ENCODE measurements at regions not wholly inside any gene's neighbourhood (a gene's known extent, or its start where the extent isn't known, plus 50 kb on each side); places are given as distances from the start of the nearest gene placed in this dataset.

DNA sequence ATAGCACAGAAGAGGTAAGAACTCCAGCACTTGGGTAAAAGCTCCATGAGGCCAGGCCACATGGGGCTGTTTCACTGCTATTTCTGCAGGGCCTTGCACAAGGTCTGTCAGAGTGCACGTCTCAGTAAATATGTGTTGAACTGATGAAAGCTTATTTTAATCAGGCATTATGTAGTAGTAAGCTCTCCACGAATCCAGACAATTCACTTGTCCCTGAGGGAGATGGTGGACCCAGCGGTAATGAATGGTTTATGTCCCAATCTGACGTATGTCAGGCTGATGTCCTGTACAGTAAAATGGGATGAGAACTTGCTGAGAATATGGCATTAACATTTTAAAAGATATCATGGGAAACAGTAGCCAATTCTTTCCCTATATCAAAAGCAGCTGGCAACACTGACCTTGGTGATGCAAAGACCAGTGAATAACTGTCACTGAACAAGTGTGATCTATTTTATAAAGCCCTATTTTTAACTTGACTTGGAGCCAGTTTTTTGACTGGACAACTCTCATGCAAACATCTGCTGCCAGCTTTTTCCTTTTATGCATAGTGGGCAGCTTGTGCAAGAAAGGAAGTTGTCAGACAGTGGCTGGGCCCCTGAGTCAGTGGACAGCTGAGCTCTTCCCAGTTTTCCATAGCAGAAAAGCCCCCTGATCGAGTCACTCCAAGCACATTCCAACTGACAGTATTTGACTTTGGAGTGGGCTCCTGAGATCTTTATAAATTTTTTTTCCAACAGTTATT lies 519.8 kb upstream of the MDFIC2 start:
- Histone ChIP-seq H3K9me3 (ENCODE audit: control insufficient read depth in 4 of 4, low read length in 3 of 4) (no peaks in the 10 kb centered on the region), H3K27ac (ENCODE audit: low read depth in 1 of 2, low read length in 2 of 2) (no peak overlapping the region), H3K27me3 (ENCODE audit: control insufficient read depth in 4 of 4, insufficient read depth in 4 of 4, low read length in 3 of 4) (peaks cover 0 to 3% (median 0%) of the 10 kb centered on the region in 4 donors), H3K4me3 (ENCODE audit: low read depth in 1 of 3, low read length in 3 of 3) (no peak overlapping the region), H3K4me1 (ENCODE audit: control insufficient read depth in 4 of 4, insufficient read depth in 4 of 4, low read length in 3 of 4) (no peaks in the 10 kb centered on the region), H3K9ac (ENCODE audit: low read depth in 1 of 2, low read length in 2 of 2) (no peak overlapping the region), H3K36me3 (ENCODE audit: control insufficient read depth in 4 of 4, insufficient read depth in 3 of 4, low read depth in 1 of 4, low read length in 3 of 4) (no peaks in the 10 kb centered on the region)
- no peak for DNase-seq (ENCODE audit: low spot score)
- TF ChIP-seq RAD21 (IDR thresholded peaks at IDR 0.05) (no peak), FOXA2 (IDR thresholded peaks at IDR 0.05) (no peak)
- WGBS = 80% methylated on average over 5 of the region's 5 CpGs

DNA sequence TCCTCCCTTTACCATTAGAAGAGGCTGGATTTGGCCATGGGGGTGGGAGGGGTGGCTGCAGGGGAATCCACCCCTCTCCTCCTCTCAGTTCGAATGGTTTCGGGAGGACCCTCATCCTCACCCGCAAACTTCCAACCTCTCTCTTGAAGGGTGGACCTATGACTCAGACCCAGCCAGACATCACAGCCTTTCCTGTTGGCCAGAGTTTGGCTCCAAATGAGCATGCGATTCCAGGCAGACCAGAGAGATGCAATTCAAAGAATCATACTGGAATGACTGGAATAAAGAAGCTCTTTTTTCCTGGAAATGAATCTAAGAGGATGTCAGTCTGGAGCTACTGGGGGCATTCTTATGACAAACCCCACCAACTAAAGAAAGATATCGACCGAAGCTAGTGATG lies 516.7 kb upstream of the MDFIC2 start:
- Histone ChIP-seq H3K27me3 (ENCODE audit: control insufficient read depth in 4 of 4, insufficient read depth in 4 of 4, low read length in 3 of 4) (no peaks in the 10 kb centered on the region), H3K27ac (ENCODE audit: low read depth in 1 of 2, low read length in 2 of 2) (no peak overlapping the region), H3K9me3 (ENCODE audit: control insufficient read depth in 4 of 4, low read length in 3 of 4) (no peaks in the 10 kb centered on the region), H3K4me3 (ENCODE audit: low read depth in 1 of 3, low read length in 3 of 3) (no peak overlapping the region), H3K36me3 (ENCODE audit: control insufficient read depth in 4 of 4, insufficient read depth in 3 of 4, low read depth in 1 of 4, low read length in 3 of 4) (no peaks in the 10 kb centered on the region), H3K9ac (ENCODE audit: low read depth in 1 of 2, low read length in 2 of 2) (no peak overlapping the region), H3K4me1 (ENCODE audit: control insufficient read depth in 4 of 4, insufficient read depth in 4 of 4, low read length in 3 of 4) (no peaks in the 10 kb centered on the region)
- no peak for DNase-seq (ENCODE audit: low spot score)
- TF ChIP-seq, protein P1, sequence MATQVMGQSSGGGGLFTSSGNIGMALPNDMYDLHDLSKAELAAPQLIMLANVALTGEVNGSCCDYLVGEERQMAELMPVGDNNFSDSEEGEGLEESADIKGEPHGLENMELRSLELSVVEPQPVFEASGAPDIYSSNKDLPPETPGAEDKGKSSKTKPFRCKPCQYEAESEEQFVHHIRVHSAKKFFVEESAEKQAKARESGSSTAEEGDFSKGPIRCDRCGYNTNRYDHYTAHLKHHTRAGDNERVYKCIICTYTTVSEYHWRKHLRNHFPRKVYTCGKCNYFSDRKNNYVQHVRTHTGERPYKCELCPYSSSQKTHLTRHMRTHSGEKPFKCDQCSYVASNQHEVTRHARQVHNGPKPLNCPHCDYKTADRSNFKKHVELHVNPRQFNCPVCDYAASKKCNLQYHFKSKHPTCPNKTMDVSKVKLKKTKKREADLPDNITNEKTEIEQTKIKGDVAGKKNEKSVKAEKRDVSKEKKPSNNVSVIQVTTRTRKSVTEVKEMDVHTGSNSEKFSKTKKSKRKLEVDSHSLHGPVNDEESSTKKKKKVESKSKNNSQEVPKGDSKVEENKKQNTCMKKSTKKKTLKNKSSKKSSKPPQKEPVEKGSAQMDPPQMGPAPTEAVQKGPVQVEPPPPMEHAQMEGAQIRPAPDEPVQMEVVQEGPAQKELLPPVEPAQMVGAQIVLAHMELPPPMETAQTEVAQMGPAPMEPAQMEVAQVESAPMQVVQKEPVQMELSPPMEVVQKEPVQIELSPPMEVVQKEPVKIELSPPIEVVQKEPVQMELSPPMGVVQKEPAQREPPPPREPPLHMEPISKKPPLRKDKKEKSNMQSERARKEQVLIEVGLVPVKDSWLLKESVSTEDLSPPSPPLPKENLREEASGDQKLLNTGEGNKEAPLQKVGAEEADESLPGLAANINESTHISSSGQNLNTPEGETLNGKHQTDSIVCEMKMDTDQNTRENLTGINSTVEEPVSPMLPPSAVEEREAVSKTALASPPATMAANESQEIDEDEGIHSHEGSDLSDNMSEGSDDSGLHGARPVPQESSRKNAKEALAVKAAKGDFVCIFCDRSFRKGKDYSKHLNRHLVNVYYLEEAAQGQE (IDR thresholded peaks at IDR 0.05) = no peak
- 76% methylated on average over 6 of the region's 6 CpGs for WGBS

DNA sequence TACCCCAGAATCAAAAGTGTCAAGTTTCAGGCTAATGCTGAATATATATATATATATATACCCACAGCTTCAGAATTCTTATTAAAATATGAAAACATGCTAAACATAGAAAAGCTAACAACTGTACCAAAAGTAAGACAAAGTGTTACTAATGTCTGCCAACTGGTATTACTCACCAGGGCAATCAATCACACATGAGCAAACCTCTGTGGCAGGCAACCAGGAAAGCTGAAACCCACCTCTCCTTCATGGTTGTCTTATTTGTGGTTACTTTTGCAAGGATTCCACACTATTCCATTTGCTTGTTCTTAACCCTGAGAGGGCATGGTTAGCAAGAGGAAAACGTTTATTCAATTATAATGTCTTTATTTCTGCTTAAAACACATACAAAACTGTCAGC lies 512.3 kb upstream of the MDFIC2 start:
- no peaks in the 10 kb centered on the region for H3K27me3 ChIP-seq (ENCODE audit: control insufficient read depth in 4 of 4, insufficient read depth in 4 of 4, low read length in 3 of 4)
- no peaks in the 10 kb centered on the region for H3K36me3 ChIP-seq (ENCODE audit: control insufficient read depth in 4 of 4, insufficient read depth in 3 of 4, low read depth in 1 of 4, low read length in 3 of 4)
- no peak overlapping the region for H3K4me3 ChIP-seq (ENCODE audit: low read depth in 1 of 3, low read length in 3 of 3)
- no peak overlapping the region for H3K27ac ChIP-seq (ENCODE audit: low read depth in 1 of 2, low read length in 2 of 2)
- H3K9me3 ChIP-seq (ENCODE audit: control insufficient read depth in 4 of 4, low read length in 3 of 4) = no peaks in the 10 kb centered on the region
- no peak overlapping the region for H3K9ac ChIP-seq (ENCODE audit: low read depth in 1 of 2, low read length in 2 of 2)
- DNase-seq (ENCODE audit: low spot score) = no peak
- WGBS = 34% methylated on average over 1 of the region's 1 CpG
- no peaks in the 10 kb centered on the region for H3K4me1 ChIP-seq (ENCODE audit: control insufficient read depth in 4 of 4, insufficient read depth in 4 of 4, low read length in 3 of 4)
- TF ChIP-seq SP1 (IDR thresholded peaks at IDR 0.05) = no peak
- no peak for TF ChIP-seq FOXA1 (IDR thresholded peaks at IDR 0.05)
- TF ChIP-seq NR2F2 (IDR thresholded peaks at IDR 0.05) = no peak
- TF ChIP-seq FOXA2 (IDR thresholded peaks at IDR 0.05) = no peak
- no peak for TF ChIP-seq HNF4A (conservative IDR thresholded peaks at IDR 0.05)
- no peak for TF ChIP-seq EGR1 (IDR thresholded peaks at IDR 0.05; ENCODE audit: low read depth in 2 of 2)
- TF ChIP-seq HNF4G (IDR thresholded peaks at IDR 0.05) = no peak
- TF ChIP-seq RAD21 (IDR thresholded peaks at IDR 0.05) = no peak
- TF ChIP-seq, protein P2, sequence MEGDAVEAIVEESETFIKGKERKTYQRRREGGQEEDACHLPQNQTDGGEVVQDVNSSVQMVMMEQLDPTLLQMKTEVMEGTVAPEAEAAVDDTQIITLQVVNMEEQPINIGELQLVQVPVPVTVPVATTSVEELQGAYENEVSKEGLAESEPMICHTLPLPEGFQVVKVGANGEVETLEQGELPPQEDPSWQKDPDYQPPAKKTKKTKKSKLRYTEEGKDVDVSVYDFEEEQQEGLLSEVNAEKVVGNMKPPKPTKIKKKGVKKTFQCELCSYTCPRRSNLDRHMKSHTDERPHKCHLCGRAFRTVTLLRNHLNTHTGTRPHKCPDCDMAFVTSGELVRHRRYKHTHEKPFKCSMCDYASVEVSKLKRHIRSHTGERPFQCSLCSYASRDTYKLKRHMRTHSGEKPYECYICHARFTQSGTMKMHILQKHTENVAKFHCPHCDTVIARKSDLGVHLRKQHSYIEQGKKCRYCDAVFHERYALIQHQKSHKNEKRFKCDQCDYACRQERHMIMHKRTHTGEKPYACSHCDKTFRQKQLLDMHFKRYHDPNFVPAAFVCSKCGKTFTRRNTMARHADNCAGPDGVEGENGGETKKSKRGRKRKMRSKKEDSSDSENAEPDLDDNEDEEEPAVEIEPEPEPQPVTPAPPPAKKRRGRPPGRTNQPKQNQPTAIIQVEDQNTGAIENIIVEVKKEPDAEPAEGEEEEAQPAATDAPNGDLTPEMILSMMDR (IDR thresholded peaks at IDR 0.05; ENCODE audit: low read depth, low read length, missing input control) = no peak
- TF ChIP-seq, protein P1 (IDR thresholded peaks at IDR 0.05) = no peak
- TF ChIP-seq, protein P3, sequence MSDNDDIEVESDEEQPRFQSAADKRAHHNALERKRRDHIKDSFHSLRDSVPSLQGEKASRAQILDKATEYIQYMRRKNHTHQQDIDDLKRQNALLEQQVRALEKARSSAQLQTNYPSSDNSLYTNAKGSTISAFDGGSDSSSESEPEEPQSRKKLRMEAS (IDR thresholded peaks at IDR 0.05) = no peak
- no peak for TF ChIP-seq YY1 (IDR thresholded peaks at IDR 0.05)
- TF ChIP-seq JUND (IDR thresholded peaks at IDR 0.05) = no peak
- no peak for TF ChIP-seq TAF1 (conservative IDR thresholded peaks at IDR 0.05)
- TF ChIP-seq, protein P4, sequence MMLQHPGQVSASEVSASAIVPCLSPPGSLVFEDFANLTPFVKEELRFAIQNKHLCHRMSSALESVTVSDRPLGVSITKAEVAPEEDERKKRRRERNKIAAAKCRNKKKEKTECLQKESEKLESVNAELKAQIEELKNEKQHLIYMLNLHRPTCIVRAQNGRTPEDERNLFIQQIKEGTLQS (IDR thresholded peaks at IDR 0.05) = no peak

All from liver (tissue), 8 donors.